Urothelium cell line (cell line): ENCODE measurements at regions not wholly inside any gene's neighbourhood (a gene's known extent, or its start where the extent isn't known, plus 50 kb on each side); places are given as distances from the start of the nearest gene placed in this dataset.

ENCODE experiments used
- DNase-seq: peaks from one replicate; pipeline ENCODE4 v3.0.0; 2011; ENCODE audit warnings: low spot score, mixed read lengths
- FAIRE-seq: peaks from 2 replicates; lab custom pipeline; 2011; peaks lifted over from hg19 to GRCh38; lab: Jason Lieb, UNC

DNA sequence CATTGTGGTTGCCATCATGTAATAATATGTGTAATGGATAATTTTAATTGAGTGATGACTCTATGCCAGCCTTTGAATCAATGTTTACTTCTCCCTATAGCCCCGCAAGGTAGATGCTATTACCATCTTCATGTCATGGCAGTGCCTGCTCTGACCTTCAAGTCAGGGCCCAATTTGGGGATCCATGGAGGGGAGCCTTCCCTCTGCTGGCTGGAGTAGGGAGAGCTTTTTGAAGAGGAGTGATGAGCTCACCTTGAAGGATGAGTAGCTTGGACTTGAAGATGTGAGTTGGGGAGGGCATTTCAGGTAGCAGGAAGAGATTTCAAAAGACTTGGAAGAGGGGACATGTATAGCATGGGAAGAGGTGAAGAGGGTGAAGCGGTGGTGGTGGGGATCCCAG is 189.2 kb downstream of the FOXD2 start:
- no peak for DNase-seq
- FAIRE-seq, result no peak

DNA sequence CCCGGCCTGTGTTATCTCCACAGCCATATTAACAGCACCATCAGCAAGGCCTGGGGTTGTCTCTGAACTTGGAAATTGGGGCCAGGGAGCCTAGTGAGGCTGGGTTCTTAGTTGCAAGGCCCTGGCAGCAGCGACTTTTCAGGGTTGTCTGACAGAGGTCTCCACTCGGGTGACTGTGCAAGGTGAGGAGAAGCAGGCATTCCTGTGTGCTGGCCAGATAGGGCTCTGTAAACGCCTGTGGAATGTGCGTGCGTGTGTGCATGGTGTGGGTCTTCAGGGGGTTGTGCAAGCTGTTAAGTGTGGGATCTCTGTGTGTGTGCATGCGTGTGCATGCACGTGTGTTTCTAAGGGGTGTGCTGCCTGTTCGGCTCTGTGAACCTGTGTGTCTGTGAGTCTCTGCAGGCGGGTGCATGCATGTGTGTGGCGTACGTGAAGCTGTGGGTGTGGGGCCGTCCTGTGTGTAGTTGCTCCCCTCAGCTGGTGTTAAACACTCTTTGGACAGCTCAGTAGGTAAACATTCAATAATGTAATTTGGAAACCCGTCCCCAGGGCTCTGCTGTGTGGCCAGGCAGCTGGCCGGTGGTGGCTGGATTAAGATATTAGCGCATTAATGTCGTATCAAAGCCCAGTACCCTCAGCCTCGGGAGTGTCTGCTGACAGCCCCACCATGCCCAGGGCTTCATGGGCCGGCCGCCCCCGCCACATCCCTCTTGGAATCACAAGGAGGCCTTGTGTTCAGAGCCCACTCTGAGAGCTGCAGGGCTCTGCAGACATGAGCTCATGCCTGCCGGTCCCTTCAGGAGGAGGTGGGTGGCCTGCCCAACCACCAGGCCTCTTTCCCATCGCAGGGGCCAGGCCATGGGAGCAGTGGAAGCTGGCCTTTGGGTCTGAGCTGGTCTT is 189.9 kb downstream of the FOXD2 start:
- DNase-seq, result no peak
- peak; percentile 37 for FAIRE-seq

DNA sequence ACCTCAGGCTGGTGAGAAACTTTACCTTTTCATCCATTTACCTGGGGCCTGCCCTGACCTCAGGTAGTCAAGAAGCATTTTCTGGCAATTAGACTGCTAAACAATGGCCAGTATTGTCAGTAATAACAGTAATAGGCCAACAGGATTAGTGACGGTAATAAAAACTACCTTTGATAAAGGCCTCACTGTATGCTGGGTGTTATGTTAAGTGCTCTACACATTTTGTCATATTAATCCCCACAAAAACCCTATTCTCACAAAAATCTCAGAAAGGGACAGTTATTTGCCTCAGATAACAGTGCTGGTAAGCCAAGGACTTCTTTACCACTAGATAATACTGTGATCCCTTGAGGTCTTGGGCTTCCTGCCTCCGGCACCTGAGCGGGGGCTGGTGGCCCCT is 191.4 kb downstream of the FOXD2 start:
- DNase-seq, result no peak
- no peak for FAIRE-seq

DNA sequence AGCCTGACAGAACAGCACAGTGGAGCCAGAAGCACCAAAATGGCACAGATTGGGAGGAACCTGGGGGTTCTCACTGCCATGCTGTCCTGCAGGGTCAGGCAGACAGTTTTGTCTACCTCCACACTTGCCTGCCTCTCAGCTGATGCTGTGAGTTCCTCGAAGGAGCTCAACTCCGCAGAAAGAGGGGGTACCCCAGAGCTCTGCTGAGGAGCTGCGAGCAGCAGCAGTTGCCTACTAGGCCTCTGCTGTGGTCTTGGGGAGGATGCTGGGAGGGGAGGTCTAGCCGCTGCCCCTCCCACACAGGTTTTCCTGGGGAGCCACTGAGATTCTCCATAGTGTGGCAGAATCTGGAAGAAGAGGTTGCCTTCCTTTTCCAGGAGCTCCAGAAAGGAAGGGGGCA is 192.5 kb downstream of the FOXD2 start:
- FAIRE-seq, result no peak

DNA sequence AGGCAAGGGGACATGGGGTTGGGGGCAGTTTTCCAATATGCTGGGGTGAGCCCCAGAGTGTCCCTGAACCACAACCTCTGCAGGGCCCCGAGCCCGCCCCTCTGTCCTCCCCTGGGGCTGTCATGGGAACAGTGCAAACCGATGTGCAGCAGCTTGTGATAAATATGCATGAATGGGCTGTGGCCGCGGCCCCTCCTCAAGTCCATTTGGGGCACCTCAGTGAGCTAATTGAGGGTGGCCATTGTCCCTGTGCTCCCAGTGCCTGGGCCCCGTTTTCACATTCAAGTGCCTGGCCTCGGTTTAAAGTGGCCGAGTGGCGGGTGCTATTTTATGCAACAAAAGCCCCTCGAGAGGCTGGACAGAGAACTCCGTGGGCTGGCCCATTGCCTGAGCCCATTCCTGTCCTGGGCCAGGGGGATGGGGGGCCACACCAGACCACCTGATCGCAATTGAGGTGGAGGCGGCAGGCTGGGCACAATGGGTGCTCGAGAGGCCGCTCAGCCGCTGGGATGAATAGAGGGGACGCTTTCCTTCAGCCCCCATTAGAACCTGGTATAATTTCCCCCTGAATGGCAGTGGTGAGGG is 193.7 kb downstream of the FOXD2 start:
- DNase-seq (no peak), FAIRE-seq (no peak)

More for the DNA sequence above, 192.5 kb downstream of the FOXD2 start:
- no peak for DNase-seq

DNA sequence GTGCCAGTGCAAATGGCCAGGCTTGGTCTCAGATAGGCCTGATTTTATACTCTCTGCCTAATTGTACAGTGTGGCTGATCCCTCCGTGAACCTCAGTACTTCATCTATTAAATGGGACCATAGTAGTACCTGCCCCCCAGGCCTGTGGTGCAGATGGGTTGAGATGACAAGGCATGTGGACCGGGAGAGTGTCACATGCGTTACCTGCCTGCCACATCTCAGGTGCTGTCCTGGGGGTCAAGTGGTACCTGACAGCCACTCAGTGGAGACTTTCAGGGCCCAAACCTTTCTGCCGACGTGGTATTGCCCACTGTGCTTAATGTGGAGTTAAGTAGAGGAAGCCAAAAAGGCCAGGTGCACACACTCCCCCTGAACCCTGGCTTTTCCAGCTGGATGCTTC is 197.3 kb downstream of the FOXD2 start:
- DNase-seq (no peak), FAIRE-seq (no peak)

DNA sequence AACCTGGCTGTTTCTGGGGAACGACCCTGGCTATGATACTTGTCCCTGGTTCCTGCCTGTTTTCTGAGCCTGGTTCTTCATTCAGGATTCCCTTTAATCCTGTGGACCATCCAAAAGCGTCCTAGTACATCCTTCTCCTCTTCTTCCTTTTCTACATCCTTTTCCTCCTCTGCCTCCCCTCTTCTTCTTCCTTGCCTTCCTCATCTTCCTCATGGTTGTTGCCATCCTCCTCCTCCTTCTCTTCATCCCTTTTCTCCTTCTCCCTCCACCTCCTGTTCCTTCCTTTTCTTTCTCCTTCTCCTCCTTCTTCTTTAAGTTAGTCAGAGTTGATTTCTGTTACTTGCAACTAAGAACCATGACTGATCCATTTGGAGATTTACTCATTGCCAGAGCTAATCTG is 197.8 kb downstream of the FOXD2 start:
- FAIRE-seq (no peak), DNase-seq (no peak)

DNA sequence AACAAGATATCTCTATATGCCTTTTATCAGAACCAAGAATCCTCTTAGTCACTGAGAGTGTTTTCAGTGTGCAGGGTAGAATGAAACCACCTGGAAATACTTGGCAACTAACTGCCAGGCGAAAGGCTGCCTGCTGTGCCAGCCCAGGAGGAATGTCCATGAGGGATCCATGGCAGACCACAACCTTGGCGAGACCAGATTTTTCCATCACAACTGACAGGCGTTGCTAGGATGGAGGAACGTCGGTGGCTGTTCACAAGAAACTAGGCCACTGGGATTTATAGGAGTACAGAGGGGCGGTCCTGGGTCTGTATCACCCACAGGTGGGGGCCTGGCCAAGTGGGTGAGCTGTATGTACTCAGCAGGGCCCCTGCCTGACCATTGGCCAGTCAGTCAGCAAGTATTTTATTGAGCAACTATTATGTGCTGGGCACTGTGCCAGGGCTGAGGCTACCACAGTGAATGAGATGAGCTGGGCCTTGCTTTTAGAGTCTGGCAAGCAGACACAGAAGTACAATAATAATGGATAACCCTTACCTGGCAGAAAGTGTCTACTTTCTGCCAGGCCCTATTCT is 199.4 kb downstream of the FOXD2 start:
- FAIRE-seq (no peak), DNase-seq (no peak)

DNA sequence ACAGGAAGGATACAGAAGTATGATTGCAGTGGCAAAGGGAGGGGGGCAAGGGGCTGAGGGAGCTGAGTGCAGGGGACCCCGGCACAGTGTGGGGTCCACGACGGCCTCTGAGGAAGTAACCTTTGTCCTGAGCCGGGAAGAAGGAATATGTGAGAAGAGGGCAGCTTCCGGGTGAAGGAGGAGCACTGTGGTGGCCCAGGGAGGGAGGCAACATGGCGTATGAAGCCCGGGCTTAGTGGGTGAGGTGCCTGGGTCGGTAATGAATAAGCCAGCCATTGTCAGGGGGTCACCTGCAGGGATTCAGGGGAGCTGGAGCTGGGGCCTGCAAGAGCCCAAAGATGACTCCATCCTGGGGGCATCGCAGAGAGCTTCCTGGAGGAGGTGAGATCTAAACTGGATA is 200.4 kb downstream of the FOXD2 start:
- no peak for DNase-seq
- FAIRE-seq, result no peak

DNA sequence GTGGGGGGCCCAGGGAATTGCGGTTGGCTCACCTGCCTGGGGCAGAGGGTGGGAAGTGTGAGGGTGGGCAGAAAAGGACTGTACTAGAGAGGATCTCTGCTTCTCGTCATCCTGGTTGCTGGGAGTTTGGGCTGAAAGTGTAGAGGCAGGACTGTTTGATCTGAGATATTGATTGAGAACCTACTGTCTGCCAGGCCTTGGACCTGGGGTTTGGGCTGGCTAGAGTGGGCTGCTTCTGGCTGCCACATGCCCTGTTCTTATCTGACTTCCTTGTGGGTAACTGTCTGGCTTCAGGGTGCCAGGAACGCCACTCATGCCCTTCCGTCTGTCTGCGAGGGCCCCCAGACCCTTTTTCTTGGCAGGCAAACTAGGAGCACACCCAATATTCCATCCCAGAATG is 200.9 kb downstream of the FOXD2 start:
- FAIRE-seq (no peak), DNase-seq (no peak)

DNA sequence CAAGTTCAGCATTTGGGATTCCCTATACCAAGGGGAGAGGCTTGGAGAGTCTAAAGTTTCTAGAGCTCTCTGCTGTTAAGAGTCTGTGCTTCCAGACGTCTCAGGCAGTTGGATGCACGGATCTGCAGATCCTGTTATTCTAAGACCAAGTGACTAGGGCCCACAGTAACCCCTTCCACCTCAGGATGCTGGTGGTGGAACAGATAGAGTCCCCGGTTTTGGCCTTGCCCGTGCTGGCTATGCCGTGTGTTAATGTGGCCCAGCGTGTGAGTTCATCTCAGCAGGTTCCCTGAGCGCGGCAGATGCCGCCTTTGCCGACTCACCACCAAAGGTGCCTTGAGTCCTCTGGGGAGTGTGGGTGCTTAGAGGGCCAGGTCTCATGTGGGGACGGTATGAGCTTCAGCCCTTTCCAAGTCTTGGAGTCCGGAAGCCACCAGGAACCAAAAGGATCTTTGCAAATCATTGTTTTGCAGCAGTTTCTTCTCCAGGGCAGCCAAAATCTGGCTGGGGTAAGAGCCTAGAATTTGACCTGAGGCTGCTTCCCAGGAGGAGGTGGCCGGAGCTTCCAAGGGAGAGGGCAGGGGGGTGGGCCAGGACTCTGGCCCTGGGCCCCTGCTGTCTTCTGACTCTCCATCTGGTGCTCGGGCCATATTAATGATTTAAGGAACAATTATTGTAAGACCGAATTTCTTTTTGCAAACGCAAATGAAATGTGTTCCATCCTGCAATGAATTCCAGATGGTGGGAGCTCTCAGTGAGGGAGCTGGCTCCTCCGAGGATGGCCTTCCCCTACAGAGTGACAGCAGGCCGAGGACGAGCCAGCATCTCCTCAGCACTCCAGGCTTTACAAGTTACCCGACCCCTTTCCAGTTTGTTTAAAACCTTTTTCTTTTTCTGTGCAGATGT is 205.7 kb downstream of the FOXD2 start:
- FAIRE-seq (no peak), DNase-seq (no peak)

DNA sequence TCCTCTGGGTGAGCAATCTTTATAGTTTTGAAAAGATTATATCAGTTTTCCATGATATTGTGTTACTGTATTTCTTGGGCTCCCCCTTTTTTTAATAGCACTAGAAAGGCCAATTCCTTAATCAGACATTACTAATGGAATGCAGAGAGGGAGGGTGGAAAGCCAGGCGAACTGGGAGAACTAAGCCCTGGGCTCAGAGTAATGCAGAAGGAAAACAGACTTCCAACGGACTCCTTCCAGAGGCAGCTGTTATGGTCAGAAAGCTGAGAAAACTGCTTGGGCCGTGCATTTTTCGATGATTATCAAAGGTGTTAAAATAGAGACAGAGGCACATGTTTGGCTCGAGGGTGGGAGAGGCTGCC is 206.3 kb downstream of the FOXD2 start:
- no peak for DNase-seq
- FAIRE-seq, result no peak

DNA sequence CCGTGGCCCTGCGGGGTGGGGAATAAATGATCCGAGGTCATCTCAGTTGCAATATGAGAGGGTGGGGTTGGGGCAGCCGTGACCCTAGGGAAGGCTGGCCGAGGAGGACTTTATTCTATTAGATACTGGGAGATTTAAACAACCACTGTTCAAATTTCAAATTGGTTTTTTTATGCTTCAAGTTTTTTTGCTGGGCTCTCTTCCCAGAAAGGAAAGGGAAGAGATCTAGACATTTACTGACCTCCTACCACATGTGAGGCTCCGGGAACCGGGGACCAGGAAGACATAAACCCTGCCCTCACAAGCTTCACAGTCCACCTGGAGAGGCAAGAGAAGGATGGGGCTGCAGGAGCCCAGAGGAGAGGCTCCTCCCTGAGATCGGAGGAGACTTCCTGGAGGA is 207.3 kb downstream of the FOXD2 start:
- no peak for DNase-seq
- FAIRE-seq, result no peak

DNA sequence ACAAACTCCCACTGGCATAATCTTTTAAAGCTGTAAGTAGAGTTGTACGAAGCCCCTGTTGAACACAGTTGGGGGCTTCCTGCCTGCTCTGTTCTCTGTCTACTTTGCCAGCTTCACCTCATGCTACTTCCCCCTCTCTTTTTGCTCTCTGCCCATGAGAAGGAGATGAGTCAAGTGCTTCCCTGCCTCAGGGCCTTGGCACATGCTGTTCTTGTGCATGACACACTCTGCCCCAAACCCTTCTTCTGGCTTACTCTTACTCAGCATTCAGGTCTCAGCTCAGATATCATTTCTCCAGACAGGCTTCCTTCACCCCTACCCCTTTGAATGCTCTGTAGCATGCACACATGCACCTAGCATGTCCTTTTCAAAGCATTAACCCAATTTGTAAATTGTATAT is 208.8 kb downstream of the FOXD2 start:
- DNase-seq, result no peak

DNA sequence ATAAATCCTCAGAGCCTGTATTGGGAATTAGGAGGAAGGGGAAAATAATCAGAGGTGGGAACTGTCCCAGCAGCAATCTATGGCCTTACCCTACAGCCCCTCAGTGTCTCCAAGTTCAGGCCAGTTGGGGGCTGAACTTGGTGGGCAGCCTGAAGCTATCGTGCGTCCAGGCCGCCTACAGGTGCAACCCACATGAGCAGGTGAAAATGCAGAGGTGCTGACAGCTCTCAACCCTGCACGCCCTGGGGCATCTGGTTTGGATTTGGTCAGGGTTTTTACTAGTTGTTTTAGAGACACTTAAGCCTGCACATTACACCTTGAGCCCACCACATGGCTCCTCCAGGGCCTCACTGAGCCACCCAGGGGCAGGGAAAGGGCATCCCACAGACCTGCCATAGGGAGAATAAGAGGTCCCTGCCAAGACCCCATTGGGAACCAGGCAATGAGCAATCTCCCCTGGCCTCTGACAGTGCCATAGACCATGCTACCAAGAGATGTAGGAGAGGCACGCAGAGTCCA is 209.5 kb downstream of the FOXD2 start:
- DNase-seq, result no peak
- FAIRE-seq, result no peak

More for the DNA sequence above, 208.8 kb downstream of the FOXD2 start:
- no peak for FAIRE-seq

DNA sequence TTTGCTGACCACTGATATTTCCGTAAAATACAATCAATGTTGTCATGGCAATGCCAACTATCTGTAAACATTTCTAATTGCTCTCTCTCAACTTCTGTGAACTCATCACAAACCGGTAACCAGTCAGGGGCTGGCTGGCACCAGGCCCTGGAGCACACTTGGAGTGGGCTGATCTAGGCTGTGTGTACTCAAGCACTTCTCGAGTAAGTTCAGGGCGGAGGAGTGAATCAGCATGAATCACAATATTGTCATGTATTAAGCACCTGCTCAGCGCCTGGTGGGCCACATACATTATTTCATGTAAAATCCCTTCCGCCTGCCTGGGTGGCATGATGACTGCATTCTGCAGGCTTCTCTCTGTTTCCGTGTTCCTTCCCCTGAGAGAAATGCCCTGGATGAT is 212.4 kb downstream of the FOXD2 start:
- peak; percentile 94 for DNase-seq
- FAIRE-seq, result peak; percentile 88

DNA sequence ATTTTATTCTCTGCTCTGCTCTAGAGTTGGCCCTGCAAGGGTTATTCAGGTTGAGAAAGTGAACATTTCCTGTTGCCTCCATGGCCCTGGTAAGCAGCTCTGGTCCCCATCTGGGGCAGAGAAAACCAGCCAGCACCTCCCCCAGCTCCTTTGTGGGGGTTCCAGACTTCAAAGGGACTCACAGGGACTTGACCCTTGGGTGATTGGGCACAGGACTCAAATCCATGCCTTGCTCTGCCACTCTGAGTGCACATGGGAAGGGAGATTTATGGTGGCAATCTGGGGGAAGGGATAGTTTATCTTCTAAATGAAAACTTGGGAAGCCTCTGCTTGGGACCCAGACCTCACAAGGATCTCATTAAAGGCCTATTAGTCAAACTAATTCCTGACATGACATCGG is 212.8 kb downstream of the FOXD2 start:
- no peak for FAIRE-seq
- no peak for DNase-seq

DNA sequence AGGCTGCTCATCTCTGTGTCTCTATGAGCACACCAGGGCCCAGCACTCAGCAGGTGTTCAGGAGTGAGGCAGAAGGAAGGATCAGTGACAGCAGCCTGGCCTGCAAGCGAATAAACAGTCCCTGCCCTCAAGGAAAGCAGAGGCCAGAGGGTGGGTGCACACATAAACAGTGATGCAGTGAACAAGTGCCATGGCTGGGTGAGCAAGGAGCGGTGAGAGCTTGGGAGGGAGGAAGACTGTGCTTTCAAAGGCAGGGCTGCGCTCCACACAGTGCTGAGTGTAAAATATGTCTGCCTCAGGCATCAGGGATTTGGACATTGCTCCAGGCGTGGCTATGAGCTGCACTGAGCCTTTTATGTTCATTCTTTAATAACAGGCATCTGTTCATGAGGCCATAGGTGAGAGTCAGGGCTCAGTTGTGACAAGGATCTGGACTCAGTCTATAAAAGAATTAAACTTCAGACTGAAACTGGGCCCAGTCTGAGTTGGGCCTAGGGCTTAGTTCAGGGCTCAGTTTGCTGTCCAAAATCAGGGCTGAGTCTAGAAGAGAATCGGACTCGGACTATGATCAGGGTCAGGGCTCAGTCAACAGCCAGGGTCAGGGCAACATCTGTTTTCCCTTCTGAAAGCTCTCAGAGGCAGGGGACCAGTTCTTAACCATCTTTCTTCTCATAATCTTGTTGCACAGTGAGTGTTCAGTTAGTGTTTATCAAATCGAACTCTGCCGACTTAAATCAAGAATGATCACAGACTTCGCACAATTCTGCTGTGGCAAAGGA is 213.7 kb downstream of the FOXD2 start:
- DNase-seq (no peak), FAIRE-seq (peak; percentile 67)

DNA sequence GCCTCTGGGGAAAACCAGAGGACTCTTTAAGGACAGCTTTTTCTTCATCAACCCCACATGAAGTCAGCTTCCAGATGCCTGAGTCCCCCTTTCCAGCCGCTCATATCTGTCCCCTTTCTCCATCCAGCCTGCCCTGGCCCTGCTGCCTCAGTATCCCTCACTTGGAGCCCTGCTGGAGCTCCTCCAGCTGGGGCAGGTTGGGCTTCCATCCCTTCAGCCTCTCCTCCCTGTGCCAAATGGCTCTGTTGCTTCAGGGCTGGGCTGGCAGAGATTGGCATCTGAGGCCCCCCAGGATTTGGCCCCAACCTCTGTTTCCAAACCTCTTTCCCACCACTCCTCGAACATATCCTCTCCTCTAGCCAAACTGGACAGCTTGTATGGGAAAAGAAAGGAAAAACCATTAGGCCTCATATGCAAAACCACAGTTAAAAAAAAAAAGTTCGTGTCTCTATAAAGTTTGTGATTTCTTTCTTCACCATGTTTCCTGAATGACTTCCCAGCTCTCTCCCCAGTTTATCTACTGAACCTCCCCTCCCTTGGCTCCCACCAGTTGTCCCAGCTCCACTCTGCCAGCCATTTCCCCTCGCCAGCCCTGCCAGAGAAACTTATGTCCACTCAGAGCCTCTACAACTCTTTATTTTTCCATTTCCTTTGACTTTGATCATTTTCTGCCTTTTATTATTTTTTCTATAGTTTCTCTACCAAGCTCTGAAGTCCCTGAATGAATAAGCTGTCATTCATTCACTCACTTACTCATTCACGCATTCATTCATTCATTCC is 217.9 kb downstream of the FOXD2 start:
- FAIRE-seq (no peak), DNase-seq (no peak)
